ENCODE measurements at regions not wholly inside any gene's neighbourhood (a gene's known extent, or its start where the extent isn't known, plus 50 kb on each side); places are given as distances from the start of the nearest gene placed in this dataset.

DNA sequence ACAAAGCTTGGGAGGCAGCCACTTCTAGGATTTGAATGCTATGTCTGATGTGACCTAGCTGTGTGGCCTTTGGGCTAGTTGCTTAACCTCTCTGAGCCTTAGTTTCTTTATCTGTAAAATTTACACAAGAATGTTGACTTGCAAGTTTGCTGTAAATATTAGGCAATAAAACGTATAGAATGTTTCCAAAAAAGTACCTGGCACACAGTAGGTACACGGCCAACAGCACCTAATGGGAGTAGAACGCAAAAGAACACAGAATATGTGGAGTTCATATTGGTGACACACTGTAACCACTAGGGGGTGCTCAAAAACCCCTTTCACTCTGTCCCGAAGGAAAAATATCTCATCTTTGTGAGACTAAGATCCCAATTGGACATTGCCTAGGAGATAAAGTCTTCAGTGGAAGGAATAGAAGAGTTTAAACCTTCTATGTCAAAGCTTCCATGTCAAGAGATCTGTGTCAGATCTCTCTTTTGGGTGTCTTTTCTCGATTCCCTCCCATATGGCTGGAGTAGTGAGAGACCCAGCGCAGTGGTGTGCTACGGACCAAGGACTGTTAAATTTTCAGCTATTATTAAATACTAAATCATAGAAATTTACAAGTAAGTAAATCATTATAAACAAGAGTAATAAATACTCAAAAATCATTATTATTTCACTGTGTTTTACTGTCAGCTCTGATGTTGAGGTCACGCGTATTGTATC lies 145.4 kb upstream of the RAD23B start:
- no peak overlapping the region for H3K4me3 ChIP-seq (ENCODE audit: low read length)
- peak; percentile 43 for DNase-seq (ENCODE audit: low read depth)
- TF ChIP-seq CTCF (conservative IDR thresholded peaks at IDR 0.05; ENCODE audit: low read length): peak; percentile 86

DNA sequence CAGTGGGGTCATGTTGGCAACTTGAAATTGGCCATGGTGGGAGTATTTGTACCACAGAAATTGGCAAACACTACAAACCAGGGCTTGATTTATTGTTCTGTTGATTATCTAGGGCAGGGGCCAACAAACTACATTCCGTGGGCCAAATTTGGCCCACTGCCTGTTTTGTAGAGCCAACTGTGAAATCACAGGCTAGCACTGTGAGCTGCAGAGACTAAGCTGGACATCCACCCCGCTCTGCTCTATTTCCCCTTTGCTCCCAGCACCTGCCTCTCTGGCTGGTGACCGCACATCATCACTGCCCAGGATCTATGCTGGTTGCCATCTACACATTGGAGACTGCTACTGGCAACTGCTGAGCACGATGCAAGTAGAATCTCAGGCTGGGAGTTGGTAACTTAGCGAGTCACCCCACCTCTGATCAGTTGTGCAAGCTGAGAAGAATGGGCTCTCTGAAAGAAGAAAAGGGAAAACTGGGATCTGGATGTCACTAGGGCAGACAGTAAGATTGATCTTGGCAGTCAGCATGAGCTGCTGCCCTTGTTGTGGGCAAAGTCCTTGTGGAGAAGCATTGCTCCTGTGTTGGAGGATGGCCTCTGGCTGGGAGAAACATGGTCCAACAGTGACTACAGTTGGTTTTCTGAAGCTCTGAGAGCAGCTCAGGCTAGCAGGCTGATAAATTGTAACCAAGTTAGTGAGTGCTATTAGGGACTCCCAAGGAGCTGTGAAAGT lies 144.7 kb upstream of the RAD23B start:
- peak; percentile 16 for DNase-seq (ENCODE audit: low read depth)
- no peak for TF ChIP-seq CTCF (conservative IDR thresholded peaks at IDR 0.05; ENCODE audit: low read length)
- no peak overlapping the region for H3K4me3 ChIP-seq (ENCODE audit: low read length)

- DNase-seq (ENCODE audit: low read depth): no peak
Observed at GRCh38 chr9:107141967-107142366, 141.1 kb upstream of the RAD23B start.

GRCh38 chr9:107142430-107142829 lies 140.6 kb upstream of the RAD23B start:
- no peak overlapping the region for H3K4me3 ChIP-seq (ENCODE audit: low read length)
- peak; percentile 12 for DNase-seq (ENCODE audit: low read depth)
- no peak for TF ChIP-seq CTCF (conservative IDR thresholded peaks at IDR 0.05; ENCODE audit: low read length)

More at GRCh38 chr9:107141967-107142366, 141.1 kb upstream of the RAD23B start:
- TF ChIP-seq CTCF (conservative IDR thresholded peaks at IDR 0.05; ENCODE audit: low read length): peak; percentile 36
- no peak overlapping the region for H3K4me3 ChIP-seq (ENCODE audit: low read length)

DNA sequence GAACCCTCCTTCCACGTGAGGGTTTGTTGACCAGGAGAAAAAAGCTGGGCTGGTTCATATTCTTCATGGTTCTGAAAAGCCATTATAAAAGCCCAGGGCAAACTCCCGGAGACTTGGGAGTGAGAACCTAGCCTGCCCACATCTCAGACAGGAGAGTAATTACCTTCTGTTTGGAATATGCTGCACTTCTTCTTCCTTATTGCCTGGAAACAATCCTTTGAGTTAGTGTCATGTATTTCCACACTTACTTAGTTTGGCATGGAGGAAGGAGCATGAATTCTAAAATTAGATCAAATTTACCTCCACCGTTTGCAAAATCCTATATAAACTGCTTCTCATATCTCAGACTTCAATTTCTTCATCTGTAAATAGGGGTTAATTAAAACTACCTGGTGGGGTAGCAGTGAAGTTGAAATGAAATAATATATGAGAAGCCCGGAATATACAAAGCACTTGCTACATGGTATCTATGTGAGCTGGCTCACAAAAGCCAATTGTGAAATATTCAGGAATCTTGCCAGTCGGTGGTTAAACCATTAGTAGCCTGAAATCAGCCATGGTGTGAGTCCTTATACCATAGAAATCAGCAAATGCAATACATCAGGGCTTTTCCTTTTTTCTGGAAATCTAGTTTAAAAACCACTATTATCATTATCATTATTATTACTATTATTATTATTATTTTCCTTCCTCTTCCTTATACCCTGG lies 140.0 kb upstream of the RAD23B start:
- DNase-seq (ENCODE audit: low read depth): peak; percentile 60
- H3K4me3 ChIP-seq (ENCODE audit: low read length): no peak overlapping the region
- TF ChIP-seq CTCF (conservative IDR thresholded peaks at IDR 0.05; ENCODE audit: low read length): no peak

DNA sequence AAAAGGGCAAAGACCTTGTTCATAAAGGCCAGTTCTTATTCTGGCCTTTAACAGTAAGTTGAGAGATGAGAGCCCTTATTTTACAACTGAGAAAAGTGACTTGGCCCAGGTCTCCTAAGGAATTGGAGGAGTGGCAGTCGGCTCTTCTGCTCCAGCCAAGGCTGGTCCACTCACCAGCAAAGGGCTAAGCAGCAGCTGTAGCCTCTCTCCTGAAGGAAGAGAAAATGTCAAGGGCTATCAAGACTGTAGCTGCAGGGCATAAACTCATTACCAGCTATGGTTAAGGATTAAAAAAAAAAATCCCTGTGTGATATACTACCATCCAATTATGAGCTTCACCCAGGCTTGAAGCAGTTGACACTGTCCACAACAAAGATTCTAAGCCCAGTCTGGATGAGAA lies 138.6 kb upstream of the RAD23B start:
- H3K4me3 ChIP-seq (ENCODE audit: low read length): no peak overlapping the region
- no peak for DNase-seq (ENCODE audit: low read depth)
- no peak for TF ChIP-seq CTCF (conservative IDR thresholded peaks at IDR 0.05; ENCODE audit: low read length)

Data from AG10803 (cell line).